Osteocyte (in vitro differentiated cells): ENCODE measurements at regions not wholly inside any gene's neighbourhood (a gene's known extent, or its start where the extent isn't known, plus 50 kb on each side); places are given as distances from the start of the nearest gene placed in this dataset.

Experiments
- DNase-seq: peaks from one replicate; pipeline ENCODE4 v3.0.0; 2021; ENCODE audit warnings: mixed read lengths; ENCODE audit not compliant: unreplicated experiment; ENCODE audit errors: extremely low spot score
- H3K27ac Mint-ChIP-seq: one replicate; pipeline ENCODE4 v1.8.0; 2021; ENCODE audit warnings: mild to moderate bottlenecking, mixed read lengths; ENCODE audit not compliant: unreplicated experiment
- H3K27me3 Mint-ChIP-seq: one replicate; pipeline ENCODE4 v1.8.0; 2021; ENCODE audit warnings: mixed read lengths; ENCODE audit not compliant: unreplicated experiment
- H3K36me3 Mint-ChIP-seq: one replicate; pipeline ENCODE4 v1.8.0; 2021; ENCODE audit warnings: mixed read lengths; ENCODE audit not compliant: unreplicated experiment
- H3K4me1 Mint-ChIP-seq: one replicate; pipeline ENCODE4 v1.8.0; 2021; ENCODE audit warnings: mixed read lengths; ENCODE audit not compliant: unreplicated experiment
- H3K4me3 Mint-ChIP-seq: one replicate; pipeline ENCODE4 v1.8.0; 2021; ENCODE audit warnings: mild to moderate bottlenecking, moderate library complexity, mixed read lengths; ENCODE audit not compliant: unreplicated experiment
- H3K9me3 Mint-ChIP-seq: one replicate; pipeline ENCODE4 v1.8.0; 2021; ENCODE audit warnings: mixed read lengths; ENCODE audit not compliant: unreplicated experiment
- CTCF ChIP-seq: fragments of 200-600 bp; sonication (generic); IDR thresholded peaks from 2 replicates; pipeline ENCODE4 v1.5.0; 2021; ENCODE audit warnings: antibody characterized with exemption, mild to moderate bottlenecking, moderate library complexity

- Mint-ChIP-seq H3K4me3 (no peak overlapping the region), H3K4me1 (no peaks in the 10 kb centered on the region), H3K9me3 (no peaks in the 10 kb centered on the region), H3K27ac (no peak overlapping the region), H3K36me3 (no peaks in the 10 kb centered on the region), H3K27me3 (peaks cover 5% of the 10 kb centered on the region)
- DNase-seq = no peak
- TF ChIP-seq CTCF = no peak
Observed at GRCh38 chr11:32233928-32234327, 143.1 kb downstream of the RCN1 start.

GRCh38 chr11:32244453-32244852 is 153.6 kb downstream of the RCN1 start:
- Mint-ChIP-seq H3K36me3 (no peaks in the 10 kb centered on the region), H3K27me3 (no peaks in the 10 kb centered on the region), H3K4me3 (no peak overlapping the region), H3K27ac (no peak overlapping the region), H3K4me1 (no peaks in the 10 kb centered on the region), H3K9me3 (no peaks in the 10 kb centered on the region)
- no peak for DNase-seq
- no peak for TF ChIP-seq CTCF

- Mint-ChIP-seq H3K27ac (no peak overlapping the region), H3K36me3 (no peaks in the 10 kb centered on the region), H3K9me3 (no peaks in the 10 kb centered on the region), H3K4me3 (no peak overlapping the region), H3K27me3 (no peaks in the 10 kb centered on the region), H3K4me1 (no peaks in the 10 kb centered on the region)
- no peak for TF ChIP-seq CTCF
- no peak for DNase-seq
Observed at GRCh38 chr11:32253706-32254105, 162.8 kb downstream of the RCN1 start.

GRCh38 chr11:32255841-32256240 is 165.0 kb downstream of the RCN1 start:
- H3K9me3 Mint-ChIP-seq = no peaks in the 10 kb centered on the region
- no peak overlapping the region for H3K4me3 Mint-ChIP-seq
- no peak for TF ChIP-seq CTCF
- no peaks in the 10 kb centered on the region for H3K4me1 Mint-ChIP-seq
- H3K27ac Mint-ChIP-seq = no peak overlapping the region
- peak; percentile 40 for DNase-seq
- H3K36me3 Mint-ChIP-seq = no peaks in the 10 kb centered on the region
- no peaks in the 10 kb centered on the region for H3K27me3 Mint-ChIP-seq

GRCh38 chr11:32256466-32256865 is 165.6 kb downstream of the RCN1 start:
- no peaks in the 10 kb centered on the region for H3K4me1 Mint-ChIP-seq
- H3K36me3 Mint-ChIP-seq = no peaks in the 10 kb centered on the region
- DNase-seq = no peak
- H3K27ac Mint-ChIP-seq = no peak overlapping the region
- no peaks in the 10 kb centered on the region for H3K9me3 Mint-ChIP-seq
- H3K27me3 Mint-ChIP-seq = no peaks in the 10 kb centered on the region
- TF ChIP-seq CTCF = no peak
- no peak overlapping the region for H3K4me3 Mint-ChIP-seq
